GM18868 (cell line): ENCODE measurements at regions not wholly inside any gene's neighbourhood (a gene's known extent, or its start where the extent isn't known, plus 50 kb on each side); places are given as distances from the start of the nearest gene placed in this dataset.
A peak's percentile ranks its signal among the peaks of the same experiment; 100 is the strongest.

Source experiments
- ATAC-seq: cut with Tn5 transposase; IDR thresholded peaks from one replicate; pipeline ENCODE4 v1.9.1; 2021; ENCODE audit warnings: mild to moderate bottlenecking, moderate library complexity; ENCODE audit not compliant: unreplicated experiment

DNA sequence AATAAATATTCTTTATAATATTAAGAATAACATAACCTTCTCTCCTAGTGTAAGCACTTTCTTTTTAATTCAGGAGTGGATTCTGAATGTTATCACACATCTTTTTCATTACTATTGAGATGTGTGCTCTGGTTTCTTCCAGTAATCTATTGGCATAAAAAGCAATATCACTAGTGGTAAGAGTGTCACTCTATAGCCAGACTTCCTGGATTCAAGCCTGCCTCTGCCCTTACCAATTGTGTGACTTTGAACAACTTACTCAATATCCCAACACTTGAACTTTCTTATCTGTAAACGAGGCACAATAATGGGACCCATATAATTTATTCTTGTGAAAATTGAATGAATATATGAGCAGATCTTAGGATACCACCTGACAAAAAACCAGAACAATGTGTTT lies 71.0 kb downstream of the SEM1 start:
- no peak for ATAC-seq

DNA sequence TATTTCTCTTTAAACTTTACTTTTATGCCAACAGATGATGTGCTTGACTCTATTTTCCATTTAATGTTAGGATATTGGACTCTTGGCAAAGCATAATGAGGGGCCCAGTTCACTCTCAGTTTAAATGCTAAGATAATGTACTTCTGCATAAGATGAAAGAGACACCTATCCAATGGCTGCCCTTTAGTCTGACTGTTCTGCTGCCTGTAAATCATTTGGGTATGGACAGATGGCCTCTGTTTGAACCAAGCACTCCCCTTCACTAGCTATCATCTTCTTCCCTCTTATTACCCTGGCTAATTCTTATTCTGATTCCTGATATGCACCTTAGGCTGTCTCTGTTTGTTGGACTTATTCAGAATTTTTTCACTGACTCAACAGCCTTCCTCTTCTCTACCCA lies 72.1 kb downstream of the SEM1 start:
- ATAC-seq, result no peak

DNA sequence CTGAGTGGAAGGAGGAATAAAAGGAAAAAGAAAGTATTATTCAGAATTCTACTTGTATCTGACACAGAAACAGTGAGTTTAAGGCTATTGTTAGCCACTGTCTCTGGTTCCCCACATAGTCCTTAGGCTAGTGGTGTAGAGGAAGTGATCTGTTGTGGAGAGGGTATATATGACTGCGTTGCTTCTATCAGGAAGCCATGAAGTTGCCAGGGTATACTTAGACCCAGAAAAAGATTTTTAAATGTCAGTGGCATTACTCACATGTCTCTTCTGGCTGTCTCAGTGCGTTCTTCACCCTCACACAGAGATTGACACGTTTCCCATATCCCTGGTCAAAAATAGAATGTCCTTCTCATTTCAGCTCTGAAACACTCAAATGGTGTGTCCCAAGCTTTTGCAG lies 72.7 kb downstream of the SEM1 start:
- ATAC-seq, result no peak

DNA sequence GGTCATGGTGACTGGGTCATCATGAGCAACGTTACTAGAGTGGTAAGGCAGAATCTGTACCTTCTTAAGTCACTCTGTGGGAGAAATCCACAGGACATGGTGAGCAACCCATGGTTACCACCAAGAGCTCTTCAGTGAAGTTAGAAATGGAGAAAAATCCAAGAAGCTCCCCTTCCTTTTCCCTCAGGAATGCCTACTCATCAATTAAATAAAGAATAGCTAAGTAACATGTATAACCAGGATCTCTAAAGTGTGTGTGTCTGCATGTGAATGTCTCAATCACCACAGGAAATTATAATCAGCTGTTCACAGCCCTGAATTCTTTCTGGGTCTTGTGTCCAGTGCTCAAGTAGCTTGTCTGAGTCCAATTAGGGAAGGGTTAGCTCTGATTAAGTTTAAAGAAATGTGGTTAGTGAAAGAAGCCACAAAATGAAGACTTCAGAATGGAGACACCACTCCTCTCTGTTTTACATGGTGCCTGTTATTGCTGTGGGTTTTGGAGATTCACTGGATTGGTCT lies 73.2 kb downstream of the SEM1 start:
- ATAC-seq, result no peak

DNA sequence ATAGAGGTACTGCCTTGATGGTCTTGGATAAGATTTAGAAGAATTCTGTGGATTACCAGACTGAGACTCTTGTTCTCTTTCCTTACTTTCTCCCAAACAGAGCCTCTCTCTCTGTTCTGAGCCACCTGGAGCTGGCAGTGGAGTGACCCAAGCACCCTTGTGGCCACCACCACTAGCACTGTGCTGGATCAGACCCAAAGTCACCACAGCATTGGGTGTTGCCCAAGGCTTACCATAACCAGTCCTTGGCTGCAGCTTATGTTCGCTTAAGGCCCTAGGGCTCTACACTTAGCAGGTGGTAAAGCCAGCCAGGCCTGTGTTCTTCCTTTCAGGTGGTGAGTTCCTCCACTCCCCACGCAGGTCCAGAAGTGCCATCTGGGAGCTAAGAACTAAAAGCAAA lies 79.8 kb downstream of the SEM1 start:
- ATAC-seq, result no peak

DNA sequence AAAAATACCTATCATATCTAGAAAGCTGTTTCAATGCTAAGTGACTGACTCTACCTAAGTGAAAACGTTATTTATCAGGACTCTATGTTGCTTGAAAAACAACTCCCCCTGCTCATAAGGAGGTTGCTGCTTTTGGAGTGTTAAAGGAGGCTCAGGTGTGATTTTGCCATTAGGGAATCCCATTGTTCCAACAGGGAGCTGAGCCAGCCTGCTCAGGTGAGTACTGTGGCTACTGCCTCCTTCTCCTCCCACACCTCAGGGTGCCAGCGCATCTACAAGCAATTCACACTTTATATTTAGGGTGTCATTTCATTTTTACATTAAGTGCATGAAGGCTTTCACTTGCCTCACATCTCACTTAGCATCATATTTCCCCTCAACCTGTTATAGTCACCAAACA lies 84.7 kb downstream of the SEM1 start:
- no peak for ATAC-seq

DNA sequence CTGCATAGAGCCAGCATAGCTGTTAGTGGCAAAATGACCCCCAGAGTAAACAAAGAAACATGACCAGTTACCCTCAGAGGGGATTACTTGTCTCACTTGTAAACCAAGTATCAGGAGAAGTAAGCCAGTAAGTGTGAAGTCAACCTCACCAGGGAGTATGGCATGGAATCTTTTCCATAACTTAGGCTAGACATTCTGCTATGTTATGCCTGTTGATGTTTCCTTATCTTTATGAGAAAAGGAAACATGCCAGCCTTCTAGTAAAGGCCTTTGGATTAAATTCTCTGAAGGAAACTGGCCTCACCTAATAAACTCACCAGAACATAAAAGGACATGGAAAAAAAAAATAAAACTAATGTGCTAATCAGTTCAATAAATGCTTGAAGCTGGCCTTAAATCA lies 87.7 kb downstream of the SEM1 start:
- ATAC-seq, result no peak

DNA sequence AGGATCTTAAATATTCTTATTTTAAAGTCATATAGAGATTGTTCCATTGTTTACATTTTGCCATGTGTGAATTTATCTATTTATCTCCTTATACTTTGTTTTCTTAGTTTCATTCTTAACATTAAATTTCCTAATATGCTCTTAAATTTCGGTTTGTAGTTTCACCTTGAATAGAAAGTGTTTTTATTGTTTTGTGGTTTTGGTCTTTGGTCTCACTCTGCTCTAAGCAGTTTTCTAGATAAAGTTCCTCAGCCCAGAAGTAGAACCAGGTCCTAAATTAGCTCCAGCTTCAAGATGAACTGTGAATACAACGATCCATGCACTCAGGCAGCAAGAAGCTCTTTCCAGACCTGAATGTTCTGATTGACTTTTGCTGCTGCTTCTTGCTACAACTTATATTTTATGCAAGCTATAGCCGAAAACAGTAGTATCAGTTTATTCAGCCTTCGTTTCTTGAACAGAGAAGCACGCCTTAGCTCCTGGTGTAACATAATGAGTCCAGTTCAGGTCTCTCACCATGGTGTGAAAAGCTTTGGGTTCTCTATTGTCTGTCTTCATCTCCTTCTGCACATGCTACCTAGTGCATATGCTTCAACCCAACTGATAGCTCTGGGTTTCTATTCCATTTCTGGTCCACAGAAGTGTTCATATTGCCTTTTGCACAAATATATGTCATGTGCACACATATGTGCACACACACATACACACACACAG lies 95.3 kb downstream of the SEM1 start:
- peak; percentile 78 for ATAC-seq

DNA sequence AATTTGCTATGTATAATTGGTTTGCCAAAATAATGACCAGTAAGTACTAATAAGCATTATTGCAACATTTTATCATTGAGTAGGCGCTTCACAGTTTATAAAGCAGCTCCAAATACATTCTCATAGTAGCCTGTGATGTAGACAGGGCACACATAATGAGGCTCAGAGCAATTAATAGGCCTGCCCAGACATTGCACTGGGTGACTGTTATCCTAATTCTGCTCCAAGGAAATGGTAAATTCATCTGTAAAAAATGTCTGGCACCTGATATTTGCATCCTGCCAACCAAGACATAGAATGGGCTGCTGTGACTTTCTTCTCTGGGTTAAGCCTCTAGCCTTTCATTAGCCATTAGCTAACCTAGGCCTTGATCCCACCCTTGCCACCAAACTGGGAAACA lies 97.6 kb downstream of the SEM1 start:
- no peak for ATAC-seq

DNA sequence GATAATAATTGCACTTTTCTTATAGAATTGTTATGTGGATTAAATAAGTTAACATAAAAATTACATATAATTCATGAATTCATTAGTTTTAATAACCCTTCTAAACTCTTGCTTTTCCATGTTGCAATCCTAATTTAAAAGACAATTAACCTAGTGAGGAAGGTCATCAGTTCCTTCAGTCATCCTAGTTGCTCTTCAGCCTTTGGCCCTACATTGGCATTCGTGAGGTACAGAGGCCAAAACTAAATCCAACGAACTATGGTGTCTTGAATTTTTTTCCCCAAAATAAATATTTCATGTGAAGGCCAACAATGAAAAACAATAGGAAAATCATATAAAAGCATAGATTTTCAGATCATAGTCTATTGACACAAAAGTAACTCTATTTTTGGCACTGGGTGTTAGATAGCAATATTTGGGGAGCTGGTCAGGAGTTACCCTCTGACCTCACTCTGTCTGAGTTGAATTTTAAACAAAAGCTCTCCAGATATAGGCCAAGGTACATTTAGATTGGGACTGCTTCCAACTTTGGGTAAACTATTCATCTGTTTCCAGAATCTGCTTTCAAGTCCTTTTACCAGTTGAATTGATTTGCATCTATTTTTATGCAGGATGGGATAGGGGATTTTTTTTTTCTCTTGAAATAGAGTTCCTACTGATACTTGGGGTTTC lies 104.5 kb downstream of the SEM1 start:
- no peak for ATAC-seq

DNA sequence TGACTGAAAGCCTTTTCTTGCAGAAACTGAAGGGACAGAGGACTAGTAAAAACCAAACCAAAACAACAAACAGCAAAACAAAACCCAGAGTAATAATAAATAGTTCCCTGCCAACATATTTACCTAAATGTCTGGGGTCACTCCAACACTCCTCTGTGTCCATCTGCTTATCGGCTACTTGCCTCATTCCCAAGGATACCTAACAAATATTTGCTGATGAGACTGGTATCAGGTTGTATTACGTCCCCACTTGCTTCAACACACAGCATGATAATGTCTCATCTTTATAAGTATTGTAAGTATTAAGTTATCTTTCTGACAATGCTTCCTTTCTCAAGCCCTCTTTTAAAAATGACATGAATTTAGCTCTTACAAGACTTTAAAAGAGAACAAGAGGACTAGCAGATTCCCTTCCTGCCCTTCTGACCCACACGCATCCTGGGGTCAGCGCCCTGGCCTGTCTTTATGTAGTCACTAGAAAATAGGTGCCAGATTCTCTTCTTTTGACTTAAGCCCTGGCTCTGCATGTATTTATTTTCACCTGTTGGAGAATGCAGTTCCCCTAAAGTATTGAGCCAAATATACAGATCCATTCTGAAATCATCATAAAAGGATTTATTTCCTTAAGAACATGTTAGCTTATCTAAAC lies 110.2 kb downstream of the SEM1 start:
- no peak for ATAC-seq

DNA sequence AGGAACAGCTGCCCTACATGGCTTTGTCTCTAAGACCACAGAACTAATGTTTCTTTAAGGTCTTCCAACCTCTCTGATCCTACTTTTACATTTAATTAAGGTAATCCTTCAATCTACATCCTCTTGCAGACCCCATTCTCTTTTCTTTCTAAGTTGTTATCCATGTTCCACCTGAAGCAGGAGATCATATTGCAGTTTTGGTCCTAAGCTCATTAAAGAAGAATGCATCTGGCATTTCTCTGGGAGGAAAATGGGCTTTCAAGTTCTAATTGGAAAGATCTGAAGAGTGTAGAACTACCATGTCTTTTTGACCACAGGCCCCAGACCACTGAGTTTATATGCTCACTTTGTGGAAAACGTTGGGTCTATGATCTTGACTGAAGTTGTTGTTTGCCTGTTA lies 111.2 kb downstream of the SEM1 start:
- no peak for ATAC-seq

DNA sequence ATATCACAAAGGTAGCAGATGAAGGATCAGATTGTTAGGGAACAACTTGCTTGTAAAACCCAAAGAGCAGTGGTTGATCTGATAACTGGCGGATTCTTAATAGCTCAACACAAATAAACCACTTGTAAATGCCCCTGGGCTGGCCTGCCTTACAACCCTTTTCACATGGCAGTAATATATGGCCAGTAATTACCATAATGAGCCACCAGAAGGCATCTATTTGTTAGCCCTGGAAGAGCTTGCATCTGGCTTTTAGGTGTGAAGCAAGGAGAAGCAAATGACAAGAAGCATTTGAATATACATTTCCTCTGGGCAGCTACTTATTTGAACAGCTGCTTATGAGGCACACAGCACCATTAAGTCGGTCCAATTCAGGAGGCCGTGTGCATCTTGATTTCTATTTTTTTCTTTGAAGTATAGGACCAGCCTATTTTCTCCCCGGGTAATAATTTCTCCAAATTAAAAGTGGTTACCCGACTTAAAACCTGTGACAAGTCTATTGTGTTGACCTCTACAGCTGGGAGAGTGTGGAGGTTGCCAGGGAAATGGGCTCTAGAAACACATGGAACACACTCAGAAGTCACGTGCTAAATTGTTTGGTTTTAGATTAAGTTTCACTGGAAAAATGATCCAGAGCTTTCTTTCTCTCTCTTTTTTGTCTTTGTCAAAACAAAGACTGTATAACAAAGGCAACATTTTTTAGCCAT lies 113.4 kb downstream of the SEM1 start:
- ATAC-seq, result no peak

DNA sequence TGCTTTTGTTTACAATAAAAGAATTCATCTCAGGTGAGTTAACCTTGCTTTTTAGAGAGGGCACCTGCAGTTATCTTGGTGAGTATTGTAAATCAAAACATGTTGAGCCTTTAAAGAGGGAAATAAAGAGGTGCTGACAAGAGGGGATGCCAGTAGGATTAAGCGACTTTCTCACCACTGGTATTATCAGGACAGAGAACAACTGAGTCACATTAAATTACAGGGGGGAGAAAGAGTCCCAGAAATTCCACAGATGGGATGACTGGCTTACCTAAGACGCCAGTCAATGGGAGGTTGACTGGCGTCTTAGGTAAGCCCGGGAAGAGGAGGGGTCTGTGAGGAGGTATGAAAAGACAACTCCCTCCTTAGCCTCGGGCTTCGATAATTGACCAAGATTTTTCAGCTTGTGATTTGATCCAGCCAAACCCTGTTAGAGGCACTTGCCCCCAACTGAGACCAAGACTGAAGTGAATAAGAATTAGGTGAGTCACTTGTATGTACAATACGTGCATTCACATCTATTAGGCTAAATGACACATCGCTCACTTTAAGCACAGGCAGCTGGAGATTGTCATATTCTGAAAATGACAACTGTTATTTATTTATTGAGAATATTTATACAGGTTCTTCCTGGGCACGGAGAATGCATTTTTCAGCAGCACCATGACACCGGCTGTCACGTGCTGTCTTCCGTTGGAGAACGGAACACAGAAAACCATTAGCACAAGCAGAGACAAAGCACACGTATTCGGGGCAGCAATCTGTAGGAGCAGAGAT lies 117.6 kb downstream of the SEM1 start:
- ATAC-seq, result no peak

DNA sequence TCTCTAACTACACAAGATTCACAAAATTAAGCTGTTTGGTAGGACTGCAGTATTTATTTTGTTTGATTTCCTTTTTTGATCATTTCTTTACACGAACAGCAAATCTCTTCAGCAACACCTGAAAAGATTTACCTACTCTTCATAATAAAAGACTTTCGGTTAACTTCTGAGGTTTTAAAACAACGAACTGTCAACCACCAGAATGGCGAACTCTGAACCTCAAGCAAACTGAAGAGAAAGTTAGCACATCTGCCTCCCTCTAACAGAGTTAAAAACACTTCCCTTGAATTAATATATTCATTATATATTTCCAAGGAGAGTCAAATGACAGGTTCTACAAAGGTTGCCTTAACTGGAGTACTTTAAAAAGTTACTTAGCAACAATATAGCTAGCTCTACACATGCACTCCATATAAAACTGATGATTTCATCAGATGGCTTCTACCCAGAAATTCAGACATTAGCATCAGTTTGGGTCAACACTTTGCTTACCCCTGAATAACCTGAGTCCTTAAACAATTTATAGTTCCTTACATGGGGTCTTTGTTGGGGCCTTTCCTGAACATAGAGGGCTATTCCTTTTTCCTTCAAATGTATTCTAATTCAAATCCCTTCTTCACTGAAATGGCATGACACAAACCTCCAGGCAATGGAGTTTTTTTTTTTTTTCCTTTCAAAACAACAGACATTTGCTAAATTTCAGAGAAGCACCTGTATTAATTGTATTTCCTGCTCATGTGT lies 118.3 kb downstream of the SEM1 start:
- ATAC-seq, result no peak

DNA sequence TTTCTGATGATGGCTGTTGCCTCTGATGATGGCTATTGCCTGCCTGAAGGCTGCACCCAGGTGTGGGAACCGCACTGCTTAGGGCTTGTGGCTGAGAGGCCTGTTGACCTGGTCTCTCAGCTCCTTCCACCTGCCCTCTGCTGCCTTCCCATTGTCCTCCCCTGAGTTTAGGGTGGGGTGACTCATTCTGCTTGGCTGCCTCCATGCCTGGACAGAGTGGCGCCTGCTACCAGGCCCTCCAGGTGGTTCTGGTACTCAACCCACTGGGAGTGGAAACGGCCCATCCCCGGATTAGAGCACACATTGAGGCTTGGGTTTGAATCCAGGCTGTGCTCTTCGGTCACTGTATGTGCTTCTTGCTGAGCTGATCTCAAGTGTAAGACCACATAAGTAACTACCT lies 120.6 kb downstream of the SEM1 start:
- no peak for ATAC-seq

DNA sequence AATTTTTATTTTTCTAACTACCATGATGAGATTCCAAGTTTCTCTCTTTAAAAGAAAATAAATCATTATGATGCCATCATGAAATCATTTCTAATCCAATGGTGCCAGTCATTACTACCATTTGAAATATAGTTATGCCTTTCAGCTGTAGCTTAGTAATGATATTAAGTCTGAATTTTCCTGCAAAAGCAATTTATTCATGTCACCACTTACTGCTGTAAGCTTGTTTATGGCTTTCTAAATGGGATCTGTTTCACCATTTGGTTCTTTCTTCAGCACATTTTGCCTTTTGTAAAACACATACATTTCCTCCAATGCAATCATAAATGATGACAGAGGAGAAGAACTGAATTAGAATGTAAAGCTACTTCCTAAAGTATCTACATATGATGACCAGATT lies 130.5 kb downstream of the SEM1 start:
- ATAC-seq, result no peak

DNA sequence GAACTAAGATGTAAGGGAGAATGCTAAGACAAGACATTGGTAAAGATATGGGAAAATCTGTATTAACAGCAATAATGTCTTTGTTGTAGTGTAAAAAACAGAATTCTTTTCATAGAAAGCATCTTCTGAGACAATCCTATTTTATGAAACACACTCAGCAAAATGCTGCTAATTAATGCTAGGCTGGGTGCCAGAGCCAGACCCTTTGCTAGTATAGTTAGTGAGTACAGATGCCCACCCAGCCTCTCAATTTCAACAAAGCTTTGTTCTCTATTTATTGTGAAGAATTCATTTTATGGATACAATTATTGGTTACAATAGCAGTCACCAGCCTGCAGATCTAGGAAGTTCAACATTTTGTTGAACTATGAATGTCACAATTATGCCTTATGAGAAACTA lies 131.0 kb downstream of the SEM1 start:
- ATAC-seq, result no peak

DNA sequence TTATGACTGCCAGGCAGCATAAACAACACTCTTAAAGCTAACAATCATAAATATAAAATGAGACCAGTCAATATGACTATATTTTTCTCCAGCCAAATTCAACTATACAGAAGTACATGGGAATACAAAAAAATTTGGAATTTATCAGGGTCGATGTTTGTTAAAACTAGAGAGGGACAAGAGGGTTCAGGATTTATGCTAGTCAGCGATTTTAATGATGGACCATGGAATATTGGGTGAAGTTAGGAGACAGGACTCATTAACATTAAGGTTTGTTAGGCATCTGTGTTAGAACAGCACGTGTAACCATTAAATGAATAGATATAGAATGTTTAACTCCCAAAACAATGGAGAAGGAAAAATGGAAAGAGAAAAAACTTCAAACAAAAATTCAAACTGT lies 146.2 kb downstream of the SEM1 start:
- no peak for ATAC-seq

DNA sequence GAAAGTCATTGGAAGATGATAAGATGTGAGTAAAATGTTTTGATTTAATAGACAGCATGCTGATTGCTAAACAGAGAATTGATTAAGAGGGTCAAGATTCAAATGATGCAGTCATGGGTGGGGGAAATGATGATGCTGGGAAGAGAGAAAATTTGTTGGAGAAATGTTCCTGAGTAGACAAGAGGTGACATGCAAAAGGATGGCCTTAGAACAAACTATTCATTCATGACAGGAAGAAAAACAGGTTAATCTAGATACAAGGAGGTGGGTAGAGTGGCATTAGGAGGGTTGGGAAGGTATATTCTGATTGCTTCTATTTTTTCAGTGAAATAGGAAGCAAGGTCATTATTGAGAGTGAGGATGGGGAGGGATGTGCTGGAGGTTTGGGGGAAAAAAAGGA lies 146.7 kb downstream of the SEM1 start:
- no peak for ATAC-seq
